Adrenal gland (tissue), 5 donors: ENCODE measurements at regions not wholly inside any gene's neighbourhood (a gene's known extent, or its start where the extent isn't known, plus 50 kb on each side); places are given as distances from the start of the nearest gene placed in this dataset.

Experiments
- POLR2A ChIP-seq, 2 donors: fragments of 450-650 bp; IDR thresholded peaks; one replicate each; pipeline ENCODE4 v1.6.1; 2017; ENCODE audit warnings: antibody characterized with exemption in 2 of 2, mild to moderate bottlenecking in 2 of 2, moderate library complexity in 1 of 2
- TF ChIP-seq, protein P1 (sequence below), 6 experiments: fragments of 450-650 bp in 4 of 6; fragments of 200-600 bp in 2 of 6; sonication (generic) in 1 of 6; IDR thresholded peaks; 1 replicate in 5 of 6; 2 replicates in 1 of 6; pipeline versions ENCODE4 v1.5.1 to v1.8.0; 2016 to 2021; ENCODE audit warnings: antibody characterized with exemption in 6 of 6, mild to moderate bottlenecking in 2 of 6, moderate library complexity in 1 of 6
- donor health status: DM: no; HTN: no; CAD: no.

DNA sequence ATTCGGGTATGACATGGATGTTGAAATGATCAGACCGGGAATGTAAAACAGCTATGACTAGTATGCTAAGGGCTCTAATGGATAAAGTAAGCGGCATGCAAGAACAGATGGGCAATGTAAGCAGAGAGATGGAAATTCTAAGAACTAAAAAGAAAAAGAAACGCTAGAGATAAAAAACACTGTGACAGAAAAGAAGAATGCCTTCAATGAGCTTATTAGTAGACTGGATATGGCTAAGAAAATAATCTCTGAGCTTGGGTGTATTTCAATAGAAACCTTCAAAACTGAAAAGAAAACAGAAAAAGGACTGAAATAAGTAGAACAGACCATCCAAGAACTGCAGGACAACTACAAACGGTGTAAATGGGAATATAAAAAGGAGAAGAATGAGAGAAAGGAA is 101.2 kb downstream of the HES1 start:
- TF ChIP-seq, protein P1, sequence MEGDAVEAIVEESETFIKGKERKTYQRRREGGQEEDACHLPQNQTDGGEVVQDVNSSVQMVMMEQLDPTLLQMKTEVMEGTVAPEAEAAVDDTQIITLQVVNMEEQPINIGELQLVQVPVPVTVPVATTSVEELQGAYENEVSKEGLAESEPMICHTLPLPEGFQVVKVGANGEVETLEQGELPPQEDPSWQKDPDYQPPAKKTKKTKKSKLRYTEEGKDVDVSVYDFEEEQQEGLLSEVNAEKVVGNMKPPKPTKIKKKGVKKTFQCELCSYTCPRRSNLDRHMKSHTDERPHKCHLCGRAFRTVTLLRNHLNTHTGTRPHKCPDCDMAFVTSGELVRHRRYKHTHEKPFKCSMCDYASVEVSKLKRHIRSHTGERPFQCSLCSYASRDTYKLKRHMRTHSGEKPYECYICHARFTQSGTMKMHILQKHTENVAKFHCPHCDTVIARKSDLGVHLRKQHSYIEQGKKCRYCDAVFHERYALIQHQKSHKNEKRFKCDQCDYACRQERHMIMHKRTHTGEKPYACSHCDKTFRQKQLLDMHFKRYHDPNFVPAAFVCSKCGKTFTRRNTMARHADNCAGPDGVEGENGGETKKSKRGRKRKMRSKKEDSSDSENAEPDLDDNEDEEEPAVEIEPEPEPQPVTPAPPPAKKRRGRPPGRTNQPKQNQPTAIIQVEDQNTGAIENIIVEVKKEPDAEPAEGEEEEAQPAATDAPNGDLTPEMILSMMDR (IDR thresholded peaks at IDR 0.05): no peak
- TF ChIP-seq POLR2A (IDR thresholded peaks at IDR 0.05): no peak
